ENCODE measurements at regions not wholly inside any gene's neighbourhood (a gene's known extent, or its start where the extent isn't known, plus 50 kb on each side); places are given as distances from the start of the nearest gene placed in this dataset.

GRCh38 chr1:5617179-5617520 is 375.1 kb downstream of the NPHP4 start:
- H3K36me3 ChIP-seq (ENCODE audit: low read depth, low read length), result no peaks in the 10 kb centered on the region
- no peaks in the 10 kb centered on the region for H3K9me2 ChIP-seq (replicated peaks; ENCODE audit: low read length)
- no TSS peak for BruUV-seq (replicated peaks)
- H3K27ac ChIP-seq (ENCODE audit: low read length), result no peak overlapping the region
- no peaks in the 10 kb centered on the region for H3K9me3 ChIP-seq (ENCODE audit: low read length)
- ATAC-seq (no peak), DNase-seq (no peak)
- H3F3A ChIP-seq (ENCODE audit: low read length, unreplicated experiment), result no peaks in the 10 kb centered on the region
- no peak for TF ChIP-seq EZH2 (IDR thresholded peaks at IDR 0.05; ENCODE audit: low read length, unreplicated experiment)
- no peak for TF ChIP-seq EZH2phosphoT487 (IDR thresholded peaks at IDR 0.05; ENCODE audit: borderline replicate concordance, low read length)
- no peak overlapping the region for H3K4me2 ChIP-seq (ENCODE audit: low read length)
- peaks cover 70% of the 10 kb centered on the region for H3K27me3 ChIP-seq (ENCODE audit: low read length)
- no peak overlapping the region for H2AFZ ChIP-seq (ENCODE audit: low read length)
- no peaks in the 10 kb centered on the region for H4K20me1 ChIP-seq (ENCODE audit: low read length)
- H3K79me2 ChIP-seq (ENCODE audit: low read length), result no peaks in the 10 kb centered on the region
- H3K9ac ChIP-seq (ENCODE audit: low read length), result no peak overlapping the region
- no peak overlapping the region for H3K4me3 ChIP-seq (ENCODE audit: low read length)
- CTCF ChIA-PET, result no interaction called here
- intact Hi-C loops (cut with micrococcal nuclease), result no loop called here
- no peaks in the 10 kb centered on the region for H3K4me1 ChIP-seq (ENCODE audit: insufficient read depth, low read length)
- POLR2A ChIA-PET (ENCODE audit: unreplicated experiment), result no interaction called here

- BruUV-seq (replicated peaks), result no TSS peak
- Histone ChIP-seq H3K9ac (ENCODE audit: low read length) (no peak overlapping the region), H3K79me2 (ENCODE audit: low read length) (no peaks in the 10 kb centered on the region), H3K9me3 (ENCODE audit: low read length) (no peaks in the 10 kb centered on the region), H3K9me2 (replicated peaks; ENCODE audit: low read length) (no peaks in the 10 kb centered on the region), H4K20me1 (ENCODE audit: low read length) (no peaks in the 10 kb centered on the region), H3K4me3 (ENCODE audit: low read length) (no peak overlapping the region), H3K4me2 (ENCODE audit: low read length) (no peak overlapping the region), H3F3A (ENCODE audit: low read length, unreplicated experiment) (no peaks in the 10 kb centered on the region), H3K27ac (ENCODE audit: low read length) (no peak overlapping the region), H3K27me3 (ENCODE audit: low read length) (peaks cover 64% of the 10 kb centered on the region), H3K36me3 (ENCODE audit: low read depth, low read length) (no peaks in the 10 kb centered on the region), H3K4me1 (ENCODE audit: insufficient read depth, low read length) (no peaks in the 10 kb centered on the region), H2AFZ (ENCODE audit: low read length) (no peak overlapping the region)
- intact Hi-C loops (cut with micrococcal nuclease), result no loop called here
- ChIA-PET CTCF (no interaction called here), POLR2A (ENCODE audit: unreplicated experiment) (no interaction called here)
- TF ChIP-seq EZH2phosphoT487 (IDR thresholded peaks at IDR 0.05; ENCODE audit: borderline replicate concordance, low read length) (peak; percentile 1; the same call in 1 of the 2 replicates), EZH2 (IDR thresholded peaks at IDR 0.05; ENCODE audit: low read length, unreplicated experiment) (no peak)
- TF ChIP-seq, protein P1, sequence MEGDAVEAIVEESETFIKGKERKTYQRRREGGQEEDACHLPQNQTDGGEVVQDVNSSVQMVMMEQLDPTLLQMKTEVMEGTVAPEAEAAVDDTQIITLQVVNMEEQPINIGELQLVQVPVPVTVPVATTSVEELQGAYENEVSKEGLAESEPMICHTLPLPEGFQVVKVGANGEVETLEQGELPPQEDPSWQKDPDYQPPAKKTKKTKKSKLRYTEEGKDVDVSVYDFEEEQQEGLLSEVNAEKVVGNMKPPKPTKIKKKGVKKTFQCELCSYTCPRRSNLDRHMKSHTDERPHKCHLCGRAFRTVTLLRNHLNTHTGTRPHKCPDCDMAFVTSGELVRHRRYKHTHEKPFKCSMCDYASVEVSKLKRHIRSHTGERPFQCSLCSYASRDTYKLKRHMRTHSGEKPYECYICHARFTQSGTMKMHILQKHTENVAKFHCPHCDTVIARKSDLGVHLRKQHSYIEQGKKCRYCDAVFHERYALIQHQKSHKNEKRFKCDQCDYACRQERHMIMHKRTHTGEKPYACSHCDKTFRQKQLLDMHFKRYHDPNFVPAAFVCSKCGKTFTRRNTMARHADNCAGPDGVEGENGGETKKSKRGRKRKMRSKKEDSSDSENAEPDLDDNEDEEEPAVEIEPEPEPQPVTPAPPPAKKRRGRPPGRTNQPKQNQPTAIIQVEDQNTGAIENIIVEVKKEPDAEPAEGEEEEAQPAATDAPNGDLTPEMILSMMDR (conservative IDR thresholded peaks at IDR 0.05; ENCODE audit: low read depth, low read length), result no peak
- ATAC-seq, result no peak
- DNase-seq, result no peak
Observed at GRCh38 chr1:5616366-5617178, 375.7 kb downstream of the NPHP4 start.

DNA sequence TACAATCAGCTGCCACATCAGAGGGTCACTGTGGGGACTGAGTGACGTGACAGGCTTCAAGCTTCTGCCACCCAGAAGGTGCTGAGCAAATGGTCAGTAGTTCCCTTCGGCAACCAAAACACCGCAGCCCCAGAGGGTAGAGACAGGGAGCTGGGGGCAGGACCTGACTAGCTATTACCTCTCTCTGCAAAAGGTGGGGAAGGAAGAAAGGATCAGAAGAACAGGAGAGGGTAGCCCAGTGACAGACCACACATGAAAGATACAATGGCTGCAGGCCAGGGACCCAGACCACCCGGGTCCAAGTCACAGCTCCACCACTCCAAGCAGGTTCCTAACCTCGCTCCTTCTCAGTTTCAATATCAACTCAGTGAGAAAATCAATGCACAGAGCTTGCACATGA is 377.1 kb downstream of the NPHP4 start:
- no peaks in the 10 kb centered on the region for H3K36me3 ChIP-seq (ENCODE audit: low read depth, low read length)
- no peaks in the 10 kb centered on the region for H3K9me2 ChIP-seq (replicated peaks; ENCODE audit: low read length)
- H3K4me2 ChIP-seq (ENCODE audit: low read length), result no peak overlapping the region
- H3K4me3 ChIP-seq (ENCODE audit: low read length), result no peak overlapping the region
- no peak overlapping the region for H3K9ac ChIP-seq (ENCODE audit: low read length)
- no peak overlapping the region for H2AFZ ChIP-seq (ENCODE audit: low read length)
- H3F3A ChIP-seq (ENCODE audit: low read length, unreplicated experiment), result no peaks in the 10 kb centered on the region
- no peaks in the 10 kb centered on the region for H4K20me1 ChIP-seq (ENCODE audit: low read length)
- no TSS peak for BruUV-seq (replicated peaks)
- no peaks in the 10 kb centered on the region for H3K79me2 ChIP-seq (ENCODE audit: low read length)
- POLR2A ChIA-PET (ENCODE audit: unreplicated experiment), result no interaction called here
- no peaks in the 10 kb centered on the region for H3K4me1 ChIP-seq (ENCODE audit: insufficient read depth, low read length)
- no peak overlapping the region for H3K27ac ChIP-seq (ENCODE audit: low read length)
- CTCF ChIA-PET, result no interaction called here
- no peaks in the 10 kb centered on the region for H3K9me3 ChIP-seq (ENCODE audit: low read length)
- DNase-seq, result no peak
- intact Hi-C loops (cut with micrococcal nuclease), result no loop called here
- no peak for ATAC-seq
- TF ChIP-seq EZH2phosphoT487 (IDR thresholded peaks at IDR 0.05; ENCODE audit: borderline replicate concordance, low read length), result no peak
- TF ChIP-seq EZH2 (IDR thresholded peaks at IDR 0.05; ENCODE audit: low read length, unreplicated experiment), result no peak
- TF ChIP-seq, protein P1 (conservative IDR thresholded peaks at IDR 0.05; ENCODE audit: low read depth, low read length), result no peak
- H3K27me3 ChIP-seq (ENCODE audit: low read length), result peaks cover 62% of the 10 kb centered on the region
